ENCODE measurements at regions not wholly inside any gene's neighbourhood (a gene's known extent, or its start where the extent isn't known, plus 50 kb on each side); places are given as distances from the start of the nearest gene placed in this dataset.

DNA sequence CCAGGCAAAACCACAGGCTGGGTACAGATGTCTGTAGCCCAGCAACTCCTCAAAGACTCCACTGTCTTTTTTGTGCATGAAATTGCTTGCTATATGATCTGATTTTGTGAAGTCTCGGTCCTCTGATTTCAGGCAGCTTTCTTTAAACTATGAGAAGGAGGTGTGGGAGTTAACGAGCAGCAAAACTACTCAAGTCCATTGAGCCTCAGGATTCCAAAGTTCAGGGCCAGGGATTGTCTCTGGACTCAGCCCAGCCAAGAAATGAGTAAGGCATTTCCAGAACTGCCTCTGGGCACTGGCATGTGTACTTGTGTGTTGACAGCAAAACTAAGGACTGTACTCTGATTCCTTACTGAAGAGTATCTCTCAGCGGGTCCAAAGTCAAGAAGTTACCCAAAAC is 53.4 kb upstream of the GLIS3 start:
- H3K9ac ChIP-seq: no peak overlapping the region
- CTCF ChIA-PET: interaction anchor here (2.5 kb wide), 1 partner anchor 14 kb away, joined by 20 read pairs; no protein-coding TSS in a partner anchor

DNA sequence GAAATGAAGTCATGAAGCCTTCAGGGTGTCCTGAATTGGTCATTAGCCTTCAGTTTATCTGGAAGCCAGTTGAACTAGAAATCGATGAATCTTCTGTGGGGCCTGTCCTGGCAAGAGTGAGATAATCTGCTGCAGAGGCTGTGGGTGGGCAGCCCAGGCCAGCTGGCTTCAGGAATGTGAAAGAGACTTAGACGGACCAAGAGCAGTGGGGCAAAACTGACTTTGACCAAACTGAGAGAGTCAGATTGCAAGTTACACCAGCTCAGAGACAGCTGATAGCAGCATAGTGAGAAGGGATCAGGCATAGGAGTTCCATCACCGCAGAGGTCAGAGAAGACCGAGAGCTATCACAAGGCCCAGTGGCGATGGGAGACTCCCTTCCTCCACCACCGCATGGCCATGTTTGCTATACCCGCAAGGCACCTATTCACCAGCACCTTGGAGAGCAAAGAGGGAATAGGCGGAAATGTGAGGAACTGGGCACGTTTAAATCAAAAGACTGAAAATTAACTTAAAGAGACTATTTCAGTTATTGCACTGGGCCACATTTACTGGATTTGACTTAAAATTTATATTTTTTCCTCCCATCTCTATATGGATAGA is 50.0 kb upstream of the GLIS3 start:
- H3K79me2 ChIP-seq (ENCODE audit: insufficient read depth): no peaks in the 10 kb centered on the region
- no peaks in the 10 kb centered on the region for H3K27me3 ChIP-seq (ENCODE audit: insufficient read depth)
- ChIA-PET CTCF (interaction anchor here (1.0 to 3.2 kb wide), 2 partner anchors 10 to 20 kb away, joined by 4 to 13 read pairs; no protein-coding TSS in a partner anchor), POLR2A (no interaction called here)
- no peak overlapping the region for H3K27ac ChIP-seq (ENCODE audit: low read depth in 2 of 2, low read length in 1 of 2)
- no peak overlapping the region for H3K4me2 ChIP-seq
- no peaks in the 10 kb centered on the region for H3K9me3 ChIP-seq
- H3K4me3 ChIP-seq (ENCODE audit: low read depth in 2 of 2, low read length in 1 of 2): no peak overlapping the region
- no peak overlapping the region for H2AFZ ChIP-seq (ENCODE audit: low read depth)
- no peaks in the 10 kb centered on the region for H3K4me1 ChIP-seq (ENCODE audit: control insufficient read depth in 1 of 2, insufficient read depth in 2 of 2, low read depth in 1 of 2, low read length in 1 of 2)
- no peaks in the 10 kb centered on the region for H3K9me2 ChIP-seq
- WGBS (ENCODE audit: low lambda C conversion rate): 93% methylated on average over 9 of the region's 9 CpGs
- no peaks in the 10 kb centered on the region for H3F3A ChIP-seq (replicated peaks; ENCODE audit: insufficient read depth)
- H4K20me1 ChIP-seq (ENCODE audit: insufficient read depth): no peaks in the 10 kb centered on the region
- H3K9ac ChIP-seq: no peak overlapping the region
- DNase-seq: no peak
- TF ChIP-seq, protein P1, sequence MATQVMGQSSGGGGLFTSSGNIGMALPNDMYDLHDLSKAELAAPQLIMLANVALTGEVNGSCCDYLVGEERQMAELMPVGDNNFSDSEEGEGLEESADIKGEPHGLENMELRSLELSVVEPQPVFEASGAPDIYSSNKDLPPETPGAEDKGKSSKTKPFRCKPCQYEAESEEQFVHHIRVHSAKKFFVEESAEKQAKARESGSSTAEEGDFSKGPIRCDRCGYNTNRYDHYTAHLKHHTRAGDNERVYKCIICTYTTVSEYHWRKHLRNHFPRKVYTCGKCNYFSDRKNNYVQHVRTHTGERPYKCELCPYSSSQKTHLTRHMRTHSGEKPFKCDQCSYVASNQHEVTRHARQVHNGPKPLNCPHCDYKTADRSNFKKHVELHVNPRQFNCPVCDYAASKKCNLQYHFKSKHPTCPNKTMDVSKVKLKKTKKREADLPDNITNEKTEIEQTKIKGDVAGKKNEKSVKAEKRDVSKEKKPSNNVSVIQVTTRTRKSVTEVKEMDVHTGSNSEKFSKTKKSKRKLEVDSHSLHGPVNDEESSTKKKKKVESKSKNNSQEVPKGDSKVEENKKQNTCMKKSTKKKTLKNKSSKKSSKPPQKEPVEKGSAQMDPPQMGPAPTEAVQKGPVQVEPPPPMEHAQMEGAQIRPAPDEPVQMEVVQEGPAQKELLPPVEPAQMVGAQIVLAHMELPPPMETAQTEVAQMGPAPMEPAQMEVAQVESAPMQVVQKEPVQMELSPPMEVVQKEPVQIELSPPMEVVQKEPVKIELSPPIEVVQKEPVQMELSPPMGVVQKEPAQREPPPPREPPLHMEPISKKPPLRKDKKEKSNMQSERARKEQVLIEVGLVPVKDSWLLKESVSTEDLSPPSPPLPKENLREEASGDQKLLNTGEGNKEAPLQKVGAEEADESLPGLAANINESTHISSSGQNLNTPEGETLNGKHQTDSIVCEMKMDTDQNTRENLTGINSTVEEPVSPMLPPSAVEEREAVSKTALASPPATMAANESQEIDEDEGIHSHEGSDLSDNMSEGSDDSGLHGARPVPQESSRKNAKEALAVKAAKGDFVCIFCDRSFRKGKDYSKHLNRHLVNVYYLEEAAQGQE (IDR thresholded peaks at IDR 0.05; ENCODE audit: low read depth, low read length): peak; percentile 86
- TF ChIP-seq MEF2A (IDR thresholded peaks at IDR 0.05; ENCODE audit: borderline replicate concordance, low read depth): no peak
- no peaks in the 10 kb centered on the region for H3K36me3 ChIP-seq (replicated peaks in 1 of 2; ENCODE audit: control insufficient read depth in 1 of 2, insufficient read depth in 2 of 2, low read length in 1 of 2)

More for the DNA sequence above, 53.4 kb upstream of the GLIS3 start:
- Histone ChIP-seq H3K4me3 (ENCODE audit: low read depth in 2 of 2, low read length in 1 of 2) (no peak overlapping the region), H3F3A (replicated peaks; ENCODE audit: insufficient read depth) (no peaks in the 10 kb centered on the region), H3K9me2 (no peaks in the 10 kb centered on the region), H3K4me1 (ENCODE audit: control insufficient read depth in 1 of 2, insufficient read depth in 2 of 2, low read depth in 1 of 2, low read length in 1 of 2) (no peaks in the 10 kb centered on the region), H3K27ac (ENCODE audit: low read depth in 2 of 2, low read length in 1 of 2) (no peak overlapping the region), H3K4me2 (no peak overlapping the region), H2AFZ (ENCODE audit: low read depth) (no peak overlapping the region), H3K79me2 (ENCODE audit: insufficient read depth) (no peaks in the 10 kb centered on the region), H4K20me1 (ENCODE audit: insufficient read depth) (no peaks in the 10 kb centered on the region), H3K36me3 (replicated peaks in 1 of 2; ENCODE audit: control insufficient read depth in 1 of 2, insufficient read depth in 2 of 2, low read length in 1 of 2) (no peaks in the 10 kb centered on the region), H3K9me3 (no peaks in the 10 kb centered on the region), H3K27me3 (ENCODE audit: insufficient read depth) (no peaks in the 10 kb centered on the region)
- POLR2A ChIA-PET: no interaction called here
- TF ChIP-seq JUND (IDR thresholded peaks at IDR 0.05): no peak
- TF ChIP-seq, protein P2, sequence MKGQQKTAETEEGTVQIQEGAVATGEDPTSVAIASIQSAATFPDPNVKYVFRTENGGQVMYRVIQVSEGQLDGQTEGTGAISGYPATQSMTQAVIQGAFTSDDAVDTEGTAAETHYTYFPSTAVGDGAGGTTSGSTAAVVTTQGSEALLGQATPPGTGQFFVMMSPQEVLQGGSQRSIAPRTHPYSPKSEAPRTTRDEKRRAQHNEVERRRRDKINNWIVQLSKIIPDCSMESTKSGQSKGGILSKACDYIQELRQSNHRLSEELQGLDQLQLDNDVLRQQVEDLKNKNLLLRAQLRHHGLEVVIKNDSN (IDR thresholded peaks at IDR 0.05; ENCODE audit: borderline replicate concordance, low read depth): no peak
- TF ChIP-seq RFX5 (IDR thresholded peaks at IDR 0.05; ENCODE audit: low read length): no peak
- TF ChIP-seq EP300 (IDR thresholded peaks at IDR 0.05; ENCODE audit: borderline replicate concordance in 1 of 2, low read depth in 1 of 2, low read length in 1 of 2): no peak
- no peak for TF ChIP-seq POLR2AphosphoS5 (IDR thresholded peaks at IDR 0.05; ENCODE audit: low read depth, low read length)
- TF ChIP-seq, protein P3, sequence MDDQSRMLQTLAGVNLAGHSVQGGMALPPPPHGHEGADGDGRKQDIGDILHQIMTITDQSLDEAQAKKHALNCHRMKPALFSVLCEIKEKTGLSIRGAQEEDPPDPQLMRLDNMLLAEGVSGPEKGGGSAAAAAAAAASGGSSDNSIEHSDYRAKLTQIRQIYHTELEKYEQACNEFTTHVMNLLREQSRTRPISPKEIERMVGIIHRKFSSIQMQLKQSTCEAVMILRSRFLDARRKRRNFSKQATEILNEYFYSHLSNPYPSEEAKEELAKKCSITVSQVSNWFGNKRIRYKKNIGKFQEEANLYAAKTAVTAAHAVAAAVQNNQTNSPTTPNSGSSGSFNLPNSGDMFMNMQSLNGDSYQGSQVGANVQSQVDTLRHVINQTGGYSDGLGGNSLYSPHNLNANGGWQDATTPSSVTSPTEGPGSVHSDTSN (IDR thresholded peaks at IDR 0.05): no peak
- no peak for TF ChIP-seq RAD21 (IDR thresholded peaks at IDR 0.05; ENCODE audit: low read length)
- TF ChIP-seq SMC3 (IDR thresholded peaks at IDR 0.05; ENCODE audit: low read depth, low read length): no peak
- TF ChIP-seq TAF1 (IDR thresholded peaks at IDR 0.05; ENCODE audit: borderline replicate concordance, low read depth, low read length): no peak
- no peak for TF ChIP-seq NFIC (IDR thresholded peaks at IDR 0.05; ENCODE audit: borderline replicate concordance)
- TF ChIP-seq FOXJ3 (CRISPR knock-in tag; IDR thresholded peaks at IDR 0.05): no peak
- TF ChIP-seq GABPA (IDR thresholded peaks at IDR 0.05; ENCODE audit: low read depth): no peak
- TF ChIP-seq MXI1 (IDR thresholded peaks at IDR 0.05; ENCODE audit: low read depth, low read length): no peak
- no peak for TF ChIP-seq RXRA (IDR thresholded peaks at IDR 0.05; ENCODE audit: borderline replicate concordance, low read depth)
- TF ChIP-seq MEF2A (IDR thresholded peaks at IDR 0.05; ENCODE audit: borderline replicate concordance, low read depth): no peak
- no peak for TF ChIP-seq SIN3A (IDR thresholded peaks at IDR 0.05; ENCODE audit: borderline replicate concordance, low read depth, low read length)
- TF ChIP-seq, protein P4, sequence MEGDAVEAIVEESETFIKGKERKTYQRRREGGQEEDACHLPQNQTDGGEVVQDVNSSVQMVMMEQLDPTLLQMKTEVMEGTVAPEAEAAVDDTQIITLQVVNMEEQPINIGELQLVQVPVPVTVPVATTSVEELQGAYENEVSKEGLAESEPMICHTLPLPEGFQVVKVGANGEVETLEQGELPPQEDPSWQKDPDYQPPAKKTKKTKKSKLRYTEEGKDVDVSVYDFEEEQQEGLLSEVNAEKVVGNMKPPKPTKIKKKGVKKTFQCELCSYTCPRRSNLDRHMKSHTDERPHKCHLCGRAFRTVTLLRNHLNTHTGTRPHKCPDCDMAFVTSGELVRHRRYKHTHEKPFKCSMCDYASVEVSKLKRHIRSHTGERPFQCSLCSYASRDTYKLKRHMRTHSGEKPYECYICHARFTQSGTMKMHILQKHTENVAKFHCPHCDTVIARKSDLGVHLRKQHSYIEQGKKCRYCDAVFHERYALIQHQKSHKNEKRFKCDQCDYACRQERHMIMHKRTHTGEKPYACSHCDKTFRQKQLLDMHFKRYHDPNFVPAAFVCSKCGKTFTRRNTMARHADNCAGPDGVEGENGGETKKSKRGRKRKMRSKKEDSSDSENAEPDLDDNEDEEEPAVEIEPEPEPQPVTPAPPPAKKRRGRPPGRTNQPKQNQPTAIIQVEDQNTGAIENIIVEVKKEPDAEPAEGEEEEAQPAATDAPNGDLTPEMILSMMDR (IDR thresholded peaks at IDR 0.05): no peak
- TF ChIP-seq EZH2phosphoT487 (IDR thresholded peaks at IDR 0.05; ENCODE audit: borderline replicate concordance, low read depth): no peak
- no peak for DNase-seq
- 78% methylated on average over 3 of the region's 3 CpGs for WGBS (ENCODE audit: low lambda C conversion rate)
